GM12875 (cell line): ENCODE measurements at regions not wholly inside any gene's neighbourhood (a gene's known extent, or its start where the extent isn't known, plus 50 kb on each side); places are given as distances from the start of the nearest gene placed in this dataset.

ENCODE experiments used
- H3K4me3 ChIP-seq: one replicate; pipeline ENCODE4 v1.5.1; 2011; ENCODE audit warnings: low read depth, low read length, control low read depth
- TF ChIP-seq, protein P1 (sequence below): IDR thresholded peaks from 2 replicates; pipeline ENCODE4 v1.5.1; 2011; ENCODE audit warnings: low read depth, mild to moderate bottlenecking, control low read depth, inconsistent platforms, low read length, moderate library complexity, borderline replicate concordance; ENCODE audit not compliant: insufficient read depth

DNA sequence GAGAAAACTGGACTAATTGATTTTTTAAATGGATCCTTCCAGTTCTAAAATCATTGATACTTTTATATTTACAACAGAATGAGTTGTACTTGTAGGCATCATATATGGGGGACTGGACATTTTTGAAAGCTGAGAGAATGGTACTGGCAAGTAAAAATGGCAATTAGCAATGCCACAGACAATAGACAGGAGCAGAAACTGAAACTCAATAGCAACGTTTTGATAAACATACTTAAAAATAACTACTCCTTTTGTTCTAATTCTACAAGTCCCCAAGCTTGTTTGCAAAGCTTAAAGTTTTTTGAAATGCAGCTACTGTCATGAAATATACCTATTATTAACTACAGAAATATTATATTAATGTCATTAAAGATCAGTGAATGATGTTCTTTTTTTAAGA is 52.8 kb upstream of the FBXL7 start:
- no peak overlapping the region for H3K4me3 ChIP-seq
- TF ChIP-seq, protein P1, sequence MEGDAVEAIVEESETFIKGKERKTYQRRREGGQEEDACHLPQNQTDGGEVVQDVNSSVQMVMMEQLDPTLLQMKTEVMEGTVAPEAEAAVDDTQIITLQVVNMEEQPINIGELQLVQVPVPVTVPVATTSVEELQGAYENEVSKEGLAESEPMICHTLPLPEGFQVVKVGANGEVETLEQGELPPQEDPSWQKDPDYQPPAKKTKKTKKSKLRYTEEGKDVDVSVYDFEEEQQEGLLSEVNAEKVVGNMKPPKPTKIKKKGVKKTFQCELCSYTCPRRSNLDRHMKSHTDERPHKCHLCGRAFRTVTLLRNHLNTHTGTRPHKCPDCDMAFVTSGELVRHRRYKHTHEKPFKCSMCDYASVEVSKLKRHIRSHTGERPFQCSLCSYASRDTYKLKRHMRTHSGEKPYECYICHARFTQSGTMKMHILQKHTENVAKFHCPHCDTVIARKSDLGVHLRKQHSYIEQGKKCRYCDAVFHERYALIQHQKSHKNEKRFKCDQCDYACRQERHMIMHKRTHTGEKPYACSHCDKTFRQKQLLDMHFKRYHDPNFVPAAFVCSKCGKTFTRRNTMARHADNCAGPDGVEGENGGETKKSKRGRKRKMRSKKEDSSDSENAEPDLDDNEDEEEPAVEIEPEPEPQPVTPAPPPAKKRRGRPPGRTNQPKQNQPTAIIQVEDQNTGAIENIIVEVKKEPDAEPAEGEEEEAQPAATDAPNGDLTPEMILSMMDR = no peak

DNA sequence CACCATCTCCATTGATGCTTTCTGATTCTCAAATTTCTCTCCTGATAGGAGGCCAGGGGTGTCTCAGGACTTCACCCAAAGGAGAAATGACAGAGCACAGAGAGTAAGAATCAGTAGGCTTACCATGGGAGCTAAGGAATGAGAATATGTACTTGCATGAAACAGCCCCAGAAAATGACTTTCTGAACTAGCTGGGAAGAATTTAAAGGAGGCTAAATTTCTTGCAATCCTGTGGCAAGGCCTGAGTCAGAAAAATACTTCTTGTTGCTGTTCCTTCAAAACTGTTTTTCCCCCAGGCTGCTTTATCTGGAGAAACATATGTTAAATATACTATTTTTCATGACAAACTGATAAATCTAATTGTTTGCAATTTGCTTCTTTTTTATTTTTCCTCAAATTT is 53.4 kb upstream of the FBXL7 start:
- TF ChIP-seq, protein P1 = no peak
- H3K4me3 ChIP-seq = no peak overlapping the region

DNA sequence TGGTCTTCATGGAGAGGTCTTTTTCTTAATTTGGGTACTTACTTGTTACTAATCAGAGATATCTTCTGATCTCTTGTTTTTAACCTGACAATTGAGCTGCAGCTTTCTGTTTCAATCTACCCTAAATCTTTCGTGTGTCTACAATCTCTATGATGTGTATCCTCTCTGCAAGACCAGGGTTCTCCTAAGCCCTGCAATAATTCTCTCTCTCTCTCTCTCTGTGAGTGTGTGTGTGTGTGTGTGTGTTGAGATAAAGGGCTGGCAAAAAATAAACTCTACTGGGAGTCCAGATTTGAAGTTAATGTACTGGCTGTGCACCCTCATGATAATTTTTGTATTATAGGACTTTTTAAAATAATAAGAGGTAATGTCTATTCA is 57.8 kb upstream of the FBXL7 start:
- no peak overlapping the region for H3K4me3 ChIP-seq
- TF ChIP-seq, protein P1 = no peak

DNA sequence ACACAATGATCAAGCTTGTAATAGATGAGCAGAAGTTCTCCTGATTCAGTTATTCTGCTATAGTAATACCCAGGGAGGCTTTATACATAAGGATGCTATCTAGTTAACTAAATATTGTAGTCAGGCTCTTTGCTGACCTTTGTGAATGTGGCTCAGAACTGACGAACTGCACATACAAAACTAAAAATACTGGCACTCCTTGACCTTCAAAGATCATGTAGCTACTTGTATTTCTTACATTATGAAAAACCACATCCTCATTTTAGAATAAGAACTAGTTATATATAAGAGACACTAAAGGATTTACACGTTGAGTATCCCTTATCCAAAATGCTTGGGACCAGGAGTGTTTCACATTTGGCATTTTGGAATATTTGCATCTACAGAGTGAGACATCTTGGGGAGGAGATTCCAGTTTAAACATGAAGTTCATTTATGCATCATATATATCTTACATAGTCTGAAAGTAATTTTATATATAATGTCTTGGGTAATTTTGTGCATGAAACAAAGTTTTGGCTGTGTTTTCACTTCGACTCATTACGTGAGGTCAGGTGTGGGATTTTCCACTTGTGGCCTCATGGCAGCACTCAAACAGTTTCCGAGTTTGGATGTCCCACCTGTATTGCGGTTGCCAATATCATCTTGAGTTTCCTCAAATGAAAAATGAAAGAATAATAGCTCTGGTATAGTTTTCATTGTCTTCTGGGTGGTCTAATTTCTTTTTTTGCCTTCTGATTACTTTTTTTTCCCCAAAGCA is 58.4 kb upstream of the FBXL7 start:
- H3K4me3 ChIP-seq = no peak overlapping the region
- TF ChIP-seq, protein P1 = no peak

DNA sequence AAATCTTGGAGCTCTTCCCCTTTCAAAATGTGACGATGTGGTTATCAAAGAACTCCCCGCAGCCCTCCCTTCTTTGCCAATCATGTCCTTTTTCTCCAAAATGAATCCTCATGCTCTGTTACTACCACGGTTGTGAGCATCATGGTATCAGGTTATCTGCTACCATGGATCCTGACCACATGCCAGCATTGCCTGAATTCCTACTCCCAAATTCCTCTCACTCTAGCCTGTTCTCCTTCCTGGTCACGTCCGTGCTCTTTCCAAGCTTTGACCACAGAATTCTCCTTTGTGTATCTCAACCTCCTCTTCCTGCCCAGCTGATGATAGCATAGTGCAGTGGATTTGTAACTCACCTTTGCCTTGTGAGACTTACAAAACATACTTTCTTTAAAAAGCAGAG is 59.5 kb upstream of the FBXL7 start:
- TF ChIP-seq, protein P1 = no peak

DNA sequence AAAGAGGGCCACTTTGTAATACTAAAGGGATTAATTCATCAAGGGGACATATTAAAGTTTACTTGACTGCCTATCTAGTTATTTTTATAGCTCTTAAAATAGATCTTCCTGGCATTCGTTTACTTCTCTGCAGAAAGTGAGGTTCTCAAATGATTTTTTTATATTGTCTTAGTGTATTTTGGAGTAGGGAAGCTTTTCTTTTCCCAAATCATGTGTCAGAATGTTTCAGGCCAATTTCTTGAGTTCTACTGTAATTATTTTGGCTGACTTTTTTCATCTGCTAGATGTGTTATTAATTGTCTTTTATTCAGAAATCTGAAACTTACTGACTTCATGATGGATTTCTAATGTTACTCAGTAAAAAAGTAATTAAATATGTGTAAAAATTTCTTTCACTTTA is 60.2 kb upstream of the FBXL7 start:
- H3K4me3 ChIP-seq = no peak overlapping the region
- TF ChIP-seq, protein P1 = no peak

More for the DNA sequence above, 59.5 kb upstream of the FBXL7 start:
- no peak overlapping the region for H3K4me3 ChIP-seq

DNA sequence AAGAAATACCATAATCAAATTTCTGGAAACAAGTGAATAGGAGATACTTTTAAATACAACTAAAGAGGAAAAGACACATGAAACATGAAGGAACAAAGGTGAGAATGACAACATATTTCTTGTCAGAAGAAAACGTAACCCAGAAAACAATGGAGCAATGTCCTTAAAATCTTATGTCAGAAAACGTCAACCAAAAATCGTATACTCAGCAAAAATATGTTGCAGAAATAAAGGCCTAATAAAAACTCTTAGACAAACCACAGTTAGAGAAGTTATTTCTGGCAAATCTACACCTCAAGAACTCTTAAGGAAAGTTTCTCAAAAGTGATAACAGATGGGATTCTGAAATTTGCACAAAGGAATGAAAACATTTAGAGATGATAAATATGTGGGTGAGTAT is 66.3 kb upstream of the FBXL7 start:
- TF ChIP-seq, protein P1 = no peak
- H3K4me3 ChIP-seq = no peak overlapping the region
